Mesenchymal stem cell (in vitro differentiated cells and primary cell): ENCODE measurements at regions not wholly inside any gene's neighbourhood (a gene's known extent, or its start where the extent isn't known, plus 50 kb on each side); places are given as distances from the start of the nearest gene placed in this dataset.

ENCODE experiments used
- DNase-seq: peaks from one replicate; pipeline ENCODE4 v3.0.0-alpha.2; 2013
- H2AFZ ChIP-seq: one replicate; pipeline ENCODE4 v1.6.1; 2013; ENCODE audit warnings: low read depth, mild to moderate bottlenecking, control low read depth, inconsistent platforms, low read length, moderate library complexity
- H2AK5ac ChIP-seq: 2 replicates; pipeline ENCODE4 v1.6.1; 2013; ENCODE audit warnings: low read length, moderate library complexity, mild to moderate bottlenecking, inconsistent platforms; ENCODE audit not compliant: severe bottlenecking
- H2BK120ac ChIP-seq: one replicate; pipeline ENCODE4 v1.6.1; 2013; ENCODE audit warnings: low read depth, mild to moderate bottlenecking, inconsistent platforms, low read length, moderate library complexity
- H2BK12ac ChIP-seq, 2 experiments: one replicate each; pipeline ENCODE4 v1.6.1; 2013; ENCODE audit warnings: inconsistent platforms in 2 of 2, low read length in 2 of 2, mild to moderate bottlenecking in 2 of 2, moderate library complexity in 2 of 2, control low read depth in 1 of 2
- H2BK15ac ChIP-seq: one replicate; pipeline ENCODE4 v1.6.1; 2013; ENCODE audit warnings: mild to moderate bottlenecking, low read depth, inconsistent platforms; ENCODE audit not compliant: poor library complexity, severe bottlenecking
- H2BK5ac ChIP-seq: 2 replicates; pipeline ENCODE4 v1.6.1; 2013; ENCODE audit warnings: low read depth, mild to moderate bottlenecking, low read length, control low read depth, inconsistent platforms; ENCODE audit not compliant: poor library complexity, severe bottlenecking
- H3K14ac ChIP-seq, 2 experiments: one replicate each; pipeline ENCODE4 v1.6.1; 2013; ENCODE audit warnings: inconsistent platforms in 2 of 2, low read length in 2 of 2, control low read depth in 1 of 2, mild to moderate bottlenecking in 1 of 2, moderate library complexity in 1 of 2
- H3K18ac ChIP-seq, 2 experiments: one replicate each; pipeline ENCODE4 v1.6.1; 2013; ENCODE audit warnings: inconsistent platforms in 2 of 2, low read length in 2 of 2, control low read depth in 1 of 2, low read depth in 1 of 2, mild to moderate bottlenecking in 1 of 2
- H3K23ac ChIP-seq, 2 experiments: one replicate each; pipeline ENCODE4 v1.6.1; 2013; ENCODE audit warnings: inconsistent platforms in 2 of 2, low read length in 2 of 2, mild to moderate bottlenecking in 2 of 2, moderate library complexity in 2 of 2, control low read depth in 1 of 2
- H3K27ac ChIP-seq: 2 replicates; pipeline ENCODE4 v1.5.1; 2013; ENCODE audit warnings: mild to moderate bottlenecking, moderate library complexity, low read length, control low read depth, inconsistent platforms; ENCODE audit not compliant: poor library complexity, severe bottlenecking
- H3K27me3 ChIP-seq, 2 experiments: 2 replicates each; pipeline versions ENCODE4 v1.6.1 to v1.7.0; 2013; ENCODE audit warnings: low read length in 2 of 2, mild to moderate bottlenecking in 2 of 2, moderate library complexity in 2 of 2, control low read depth in 1 of 2, inconsistent platforms in 1 of 2; ENCODE audit not compliant: control insufficient read depth in 1 of 2, insufficient read depth in 1 of 2
- H3K36me3 ChIP-seq, 2 experiments: 2 replicates each; pipeline versions ENCODE4 v1.6.1 to v1.7.0; 2013; ENCODE audit warnings: low read length in 2 of 2, control low read depth in 1 of 2, inconsistent platforms in 1 of 2, low read depth in 1 of 2, mild to moderate bottlenecking in 1 of 2; ENCODE audit not compliant: insufficient read depth in 2 of 2, control insufficient read depth in 1 of 2
- H3K4ac ChIP-seq, 2 experiments: one replicate each; pipeline ENCODE4 v1.6.1; 2013; ENCODE audit warnings: inconsistent platforms in 2 of 2, low read length in 2 of 2, mild to moderate bottlenecking in 2 of 2, moderate library complexity in 2 of 2, control low read depth in 1 of 2, low read depth in 1 of 2
- H3K4me1 ChIP-seq: 2 replicates; pipeline ENCODE4 v1.6.1; 2013; ENCODE audit warnings: low read depth, low read length, control low read depth; ENCODE audit not compliant: control insufficient read depth, insufficient read depth
- H3K4me2 ChIP-seq: 2 replicates; pipeline ENCODE4 v1.6.1; 2013; ENCODE audit warnings: low read length, mild to moderate bottlenecking, inconsistent platforms; ENCODE audit not compliant: poor library complexity, severe bottlenecking
- H3K4me3 ChIP-seq, 2 experiments: 2 replicates each; pipeline versions ENCODE4 v1.5.1 to v1.7.0; 2013; ENCODE audit warnings: low read length in 2 of 2, mild to moderate bottlenecking in 2 of 2, control low read depth in 1 of 2, low read depth in 1 of 2; ENCODE audit not compliant: insufficient read depth in 1 of 2
- H3K79me1 ChIP-seq: replicated peaks from 2 replicates; pipeline ENCODE4 v1.6.1; 2013; ENCODE audit warnings: mild to moderate bottlenecking, control low read depth, low read length, inconsistent platforms; ENCODE audit not compliant: poor library complexity, severe bottlenecking
- H3K9ac ChIP-seq: 2 replicates; pipeline ENCODE4 v1.7.0; 2013; ENCODE audit warnings: mild to moderate bottlenecking, low read length, moderate library complexity
- H3K9me3 ChIP-seq: 2 replicates; pipeline ENCODE4 v1.7.0; 2013; ENCODE audit warnings: mild to moderate bottlenecking, low read length; ENCODE audit not compliant: control insufficient read depth
- H4K8ac ChIP-seq: one replicate; pipeline ENCODE4 v1.6.1; 2013; ENCODE audit warnings: inconsistent platforms, mild to moderate bottlenecking, low read length, moderate library complexity
- H4K91ac ChIP-seq: one replicate; pipeline ENCODE4 v1.6.1; 2013; ENCODE audit warnings: mild to moderate bottlenecking, low read length, inconsistent platforms
- WGBS: methylation state at CpG from one replicate; pipeline ENCODE4 v1.1.7; 2013; ENCODE audit warnings: mixed read lengths; 5-methylcytosine and 5-hydroxymethylcytosine counted together

DNA sequence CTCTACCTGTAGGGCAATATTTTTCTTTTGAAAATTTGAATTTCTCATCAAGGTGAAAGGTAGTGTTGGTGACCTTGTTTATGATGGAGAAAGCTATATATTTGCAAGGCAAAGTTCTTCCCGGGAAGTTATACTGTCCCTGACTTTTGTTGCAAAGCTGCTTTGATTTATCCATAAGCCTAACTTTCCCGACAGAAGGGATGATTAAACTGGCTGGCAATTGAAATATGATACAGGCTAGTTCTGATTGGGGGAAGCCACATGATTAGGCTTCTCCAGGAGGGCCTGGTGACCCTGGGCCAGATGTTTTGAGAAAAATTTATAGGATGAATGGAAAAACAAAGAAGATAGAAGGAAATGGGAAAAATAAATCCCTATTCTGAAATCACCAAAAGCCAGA, 215.5 kb downstream of the ACTR3B start:
- no peak overlapping the region for H4K8ac ChIP-seq
- no peak overlapping the region for H3K9ac ChIP-seq
- DNase-seq: no peak
- no peak overlapping the region for H3K4ac ChIP-seq
- no peaks in the 10 kb centered on the region for H3K4me1 ChIP-seq
- no peaks in the 10 kb centered on the region for H3K27me3 ChIP-seq
- H3K18ac ChIP-seq: no peak overlapping the region
- H2BK5ac ChIP-seq: no peak overlapping the region
- no peak overlapping the region for H2BK12ac ChIP-seq
- H3K4me3 ChIP-seq: no peak overlapping the region
- no peak overlapping the region for H2BK120ac ChIP-seq
- no peaks in the 10 kb centered on the region for H3K79me1 ChIP-seq
- no peak overlapping the region for H2BK15ac ChIP-seq
- WGBS: 44% methylated on average over 2 of the region's 2 CpGs
- H3K23ac ChIP-seq: no peak overlapping the region
- no peak overlapping the region for H3K14ac ChIP-seq
- H3K36me3 ChIP-seq: no peaks in the 10 kb centered on the region
- no peak overlapping the region for H2AFZ ChIP-seq
- no peak overlapping the region for H4K91ac ChIP-seq
- H3K4me2 ChIP-seq: peak overlapping the region; percentile 16
- H2AK5ac ChIP-seq: no peak overlapping the region
- H3K27ac ChIP-seq: no peak overlapping the region
- H3K9me3 ChIP-seq: peaks cover 10% of the 10 kb centered on the region

- Histone ChIP-seq H3K9me3 (peaks cover 3% of the 10 kb centered on the region), H3K36me3 (no peaks in the 10 kb centered on the region), H4K91ac (no peak overlapping the region), H3K4ac (no peak overlapping the region), H4K8ac (no peak overlapping the region), H2BK120ac (no peak overlapping the region), H3K4me1 (no peaks in the 10 kb centered on the region), H3K9ac (no peak overlapping the region), H3K27ac (no peak overlapping the region), H2BK12ac (no peak overlapping the region), H3K23ac (no peak overlapping the region), H3K4me2 (no peak overlapping the region), H3K27me3 (no peaks in the 10 kb centered on the region), H2BK5ac (no peak overlapping the region), H3K14ac (no peak overlapping the region), H3K18ac (no peak overlapping the region), H3K4me3 (no peak overlapping the region), H2AK5ac (no peak overlapping the region), H2AFZ (no peak overlapping the region), H2BK15ac (no peak overlapping the region), H3K79me1 (no peaks in the 10 kb centered on the region)
- DNase-seq: no peak
- 86% methylated on average over 1 of the region's 3 CpGs for WGBS
Measured at GRCh38 chr7:152979376-152979775, 219.8 kb downstream of the ACTR3B start.

DNA sequence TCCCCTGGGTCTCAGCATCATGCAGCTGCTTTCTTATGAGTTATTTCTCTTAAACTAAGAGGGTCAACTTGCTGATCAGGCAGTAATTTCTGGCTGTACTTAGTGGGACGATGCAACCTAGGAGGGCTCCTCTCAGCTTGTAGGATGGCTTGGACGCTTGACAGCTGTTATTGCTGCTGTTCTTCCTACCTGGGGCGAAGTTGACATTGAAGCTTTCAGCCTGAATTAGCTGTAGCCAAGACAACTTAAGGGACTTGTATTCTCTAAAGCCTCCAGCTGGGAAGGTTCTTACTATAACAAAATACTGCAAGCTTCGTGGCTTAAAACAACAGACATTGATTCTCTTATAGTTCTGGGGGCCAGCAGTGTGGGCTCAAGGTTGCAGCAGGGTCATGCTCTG, 224.9 kb downstream of the ACTR3B start:
- Histone ChIP-seq H3K36me3 (no peaks in the 10 kb centered on the region), H3K4me1 (no peaks in the 10 kb centered on the region), H3K9me3 (no peaks in the 10 kb centered on the region), H3K9ac (no peak overlapping the region), H2BK5ac (no peak overlapping the region), H2BK15ac (no peak overlapping the region), H3K4me2 (no peak overlapping the region), H4K8ac (no peak overlapping the region), H2BK120ac (no peak overlapping the region), H3K4ac (no peak overlapping the region), H3K18ac (no peak overlapping the region), H3K27me3 (no peaks in the 10 kb centered on the region), H3K23ac (no peak overlapping the region), H3K14ac (no peak overlapping the region), H3K4me3 (no peak overlapping the region), H4K91ac (no peak overlapping the region), H2AFZ (no peak overlapping the region), H2AK5ac (no peak overlapping the region), H3K79me1 (no peaks in the 10 kb centered on the region), H2BK12ac (no peak overlapping the region), H3K27ac (no peak overlapping the region)
- 47% methylated on average over 4 of the region's 4 CpGs for WGBS
- DNase-seq: no peak

DNA sequence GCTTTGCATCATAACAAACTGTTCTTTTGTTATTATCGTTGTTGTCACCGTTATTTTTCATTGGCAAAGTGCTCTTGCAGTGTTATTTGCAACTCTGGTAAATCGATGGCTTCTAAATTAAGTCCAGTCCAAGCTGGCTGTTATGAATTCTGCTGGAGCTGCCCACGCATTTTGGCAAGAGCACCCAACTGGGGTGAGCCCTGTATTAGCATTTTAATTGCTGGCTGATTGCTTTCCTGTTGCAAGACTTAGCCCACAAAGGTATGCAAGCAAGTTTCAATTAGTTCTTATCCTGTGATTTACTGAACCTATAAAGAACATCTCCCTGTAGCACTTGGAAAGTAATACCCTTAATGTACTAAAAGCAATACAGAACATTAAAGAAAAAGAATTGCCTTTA, 226.8 kb downstream of the ACTR3B start:
- Histone ChIP-seq H2AK5ac (no peak overlapping the region), H3K4me3 (no peak overlapping the region), H4K91ac (no peak overlapping the region), H3K79me1 (no peaks in the 10 kb centered on the region), H3K4ac (no peak overlapping the region), H3K18ac (no peak overlapping the region), H3K9me3 (no peaks in the 10 kb centered on the region), H3K4me2 (no peak overlapping the region), H2BK120ac (no peak overlapping the region), H4K8ac (no peak overlapping the region), H3K4me1 (no peaks in the 10 kb centered on the region), H3K27me3 (no peaks in the 10 kb centered on the region), H2BK15ac (no peak overlapping the region), H3K9ac (no peak overlapping the region), H2AFZ (no peak overlapping the region), H2BK12ac (no peak overlapping the region), H3K14ac (no peak overlapping the region), H3K36me3 (no peaks in the 10 kb centered on the region), H2BK5ac (no peak overlapping the region), H3K23ac (no peak overlapping the region), H3K27ac (no peak overlapping the region)
- no peak for DNase-seq
- 68% methylated on average over 4 of the region's 4 CpGs for WGBS
